IMR-90 (cell line): ENCODE measurements at regions not wholly inside any gene's neighbourhood (a gene's known extent, or its start where the extent isn't known, plus 50 kb on each side); places are given as distances from the start of the nearest gene placed in this dataset.

ENCODE experiments used
- CEBPB ChIP-seq: IDR thresholded peaks from 2 replicates; pipeline ENCODE4 v1.6.1; 2012; ENCODE audit warnings: low read depth, low read length, improper control_type of control experiment
- MAFK ChIP-seq: IDR thresholded peaks from 2 replicates; pipeline ENCODE4 v1.6.1; 2012; ENCODE audit warnings: low read depth, low read length, improper control_type of control experiment
- MAZ ChIP-seq: IDR thresholded peaks from 2 replicates; pipeline ENCODE4 v1.6.1; 2012; ENCODE audit warnings: low read depth, mild to moderate bottlenecking, low read length, improper control_type of control experiment, moderate library complexity, borderline replicate concordance
- NFE2L2 ChIP-seq: fragments of 150-350 bp; IDR thresholded peaks from 2 replicates; pipeline ENCODE4 v1.6.1; 2016; ENCODE audit warnings: low read depth, mild to moderate bottlenecking, low read length
- POLR2A ChIP-seq: IDR thresholded peaks from 2 replicates; pipeline ENCODE4 v1.6.1; 2012; ENCODE audit warnings: mild to moderate bottlenecking, low read depth, low read length
- RAD21 ChIP-seq: IDR thresholded peaks from 2 replicates; pipeline ENCODE4 v1.6.1; 2012; ENCODE audit warnings: low read length, improper control_type of control experiment
- RFX5 ChIP-seq: IDR thresholded peaks from 2 replicates; pipeline ENCODE4 v1.8.0; 2012; ENCODE audit warnings: low read depth, mild to moderate bottlenecking, low read length, moderate library complexity
- SMC3 ChIP-seq: fragments of 150-350 bp; IDR thresholded peaks from 2 replicates; pipeline ENCODE4 v1.6.1; 2016; ENCODE audit warnings: low read depth, mild to moderate bottlenecking, antibody characterized with exemption, low read length, moderate library complexity
- USF2 ChIP-seq: fragments of 150-350 bp; IDR thresholded peaks from 2 replicates; pipeline ENCODE4 v1.6.1; 2017; ENCODE audit warnings: mild to moderate bottlenecking, antibody characterized with exemption, low read length, low read depth
- TF ChIP-seq, protein P1 (sequence below): conservative IDR thresholded peaks from 2 replicates; pipeline ENCODE4 v1.5.1; 2012; ENCODE audit warnings: mild to moderate bottlenecking, low read depth, low read length, improper control_type of control experiment

GRCh38 chr3:18086078-18086477 is 339.1 kb downstream of the SATB1 start:
- TF ChIP-seq, protein P1, sequence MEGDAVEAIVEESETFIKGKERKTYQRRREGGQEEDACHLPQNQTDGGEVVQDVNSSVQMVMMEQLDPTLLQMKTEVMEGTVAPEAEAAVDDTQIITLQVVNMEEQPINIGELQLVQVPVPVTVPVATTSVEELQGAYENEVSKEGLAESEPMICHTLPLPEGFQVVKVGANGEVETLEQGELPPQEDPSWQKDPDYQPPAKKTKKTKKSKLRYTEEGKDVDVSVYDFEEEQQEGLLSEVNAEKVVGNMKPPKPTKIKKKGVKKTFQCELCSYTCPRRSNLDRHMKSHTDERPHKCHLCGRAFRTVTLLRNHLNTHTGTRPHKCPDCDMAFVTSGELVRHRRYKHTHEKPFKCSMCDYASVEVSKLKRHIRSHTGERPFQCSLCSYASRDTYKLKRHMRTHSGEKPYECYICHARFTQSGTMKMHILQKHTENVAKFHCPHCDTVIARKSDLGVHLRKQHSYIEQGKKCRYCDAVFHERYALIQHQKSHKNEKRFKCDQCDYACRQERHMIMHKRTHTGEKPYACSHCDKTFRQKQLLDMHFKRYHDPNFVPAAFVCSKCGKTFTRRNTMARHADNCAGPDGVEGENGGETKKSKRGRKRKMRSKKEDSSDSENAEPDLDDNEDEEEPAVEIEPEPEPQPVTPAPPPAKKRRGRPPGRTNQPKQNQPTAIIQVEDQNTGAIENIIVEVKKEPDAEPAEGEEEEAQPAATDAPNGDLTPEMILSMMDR = no peak
- no peak for TF ChIP-seq SMC3
- TF ChIP-seq CEBPB = no peak
- TF ChIP-seq USF2 = no peak
- TF ChIP-seq RAD21 = no peak
- no peak for TF ChIP-seq MAFK
- no peak for TF ChIP-seq POLR2A
- no peak for TF ChIP-seq RFX5
- TF ChIP-seq MAZ = no peak
- TF ChIP-seq NFE2L2 = no peak
